Brain microvascular endothelial cell (primary cell): ENCODE measurements at regions not wholly inside any gene's neighbourhood (a gene's known extent, or its start where the extent isn't known, plus 50 kb on each side); places are given as distances from the start of the nearest gene placed in this dataset.

Source experiments
- DNase-seq: peaks from one replicate; pipeline ENCODE4 v3.0.0-alpha.2; 2020
- H3K27ac ChIP-seq: fragments of 250-450 bp; sonication (Bioruptor Pico); 2 replicates; pipeline ENCODE4 v1.5.1; 2020; ENCODE audit warnings: mild to moderate bottlenecking, moderate library complexity
- H3K27me3 ChIP-seq: fragments of 250-450 bp; sonication (Bioruptor Pico); replicated peaks from 2 replicates; pipeline ENCODE4 v1.5.1; 2020; ENCODE audit warnings: mild to moderate bottlenecking
- H3K36me3 ChIP-seq: fragments of 250-450 bp; sonication (Bioruptor Pico); replicated peaks from 2 replicates; pipeline ENCODE4 v1.5.1; 2020; ENCODE audit warnings: mild to moderate bottlenecking
- H3K4me3 ChIP-seq: 2 replicates; pipeline ENCODE4 v1.5.1; 2011; ENCODE audit warnings: low read depth, mild to moderate bottlenecking, control low read depth, low read length, moderate library complexity
- in situ Hi-C: cut with HindIII; loops from 2 replicates; pipeline ENCODE4 v1.10.0; 2017; ENCODE audit warnings: low sequenced_read_pairs, low pct_ligation_motif_present
- TF ChIP-seq, protein P1 (sequence below): IDR thresholded peaks from 2 replicates; pipeline ENCODE4 v1.5.1; 2011; ENCODE audit warnings: low read depth, mild to moderate bottlenecking, moderate library complexity, low read length, control low read depth, inconsistent platforms; ENCODE audit errors: missing control alignments

DNA sequence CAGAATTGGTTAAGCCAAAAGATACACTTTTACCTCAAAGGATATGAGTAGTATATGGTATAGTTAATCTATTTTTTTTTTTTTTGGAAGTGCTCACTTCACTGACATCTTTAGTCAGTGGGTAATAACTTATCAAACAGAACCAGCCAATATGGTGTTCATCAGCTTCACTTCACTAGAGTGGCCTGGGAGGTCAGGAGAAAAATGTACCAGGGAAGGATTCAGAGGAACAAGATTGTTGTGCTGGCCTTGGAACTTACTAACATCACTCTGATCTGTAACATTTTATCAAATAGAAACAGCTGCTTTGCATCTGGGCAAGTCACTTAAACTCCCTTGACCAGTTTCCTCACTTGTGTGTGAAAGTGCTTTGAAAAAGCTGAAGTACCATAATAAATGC lies 962.7 kb downstream of the BCL11A start:
- Histone ChIP-seq H3K27me3 (no peaks in the 10 kb centered on the region), H3K36me3 (no peaks in the 10 kb centered on the region), H3K27ac (no peak overlapping the region), H3K4me3 (no peak overlapping the region)
- no peak for DNase-seq
- in situ Hi-C loops = no loop called here
- TF ChIP-seq, protein P1, sequence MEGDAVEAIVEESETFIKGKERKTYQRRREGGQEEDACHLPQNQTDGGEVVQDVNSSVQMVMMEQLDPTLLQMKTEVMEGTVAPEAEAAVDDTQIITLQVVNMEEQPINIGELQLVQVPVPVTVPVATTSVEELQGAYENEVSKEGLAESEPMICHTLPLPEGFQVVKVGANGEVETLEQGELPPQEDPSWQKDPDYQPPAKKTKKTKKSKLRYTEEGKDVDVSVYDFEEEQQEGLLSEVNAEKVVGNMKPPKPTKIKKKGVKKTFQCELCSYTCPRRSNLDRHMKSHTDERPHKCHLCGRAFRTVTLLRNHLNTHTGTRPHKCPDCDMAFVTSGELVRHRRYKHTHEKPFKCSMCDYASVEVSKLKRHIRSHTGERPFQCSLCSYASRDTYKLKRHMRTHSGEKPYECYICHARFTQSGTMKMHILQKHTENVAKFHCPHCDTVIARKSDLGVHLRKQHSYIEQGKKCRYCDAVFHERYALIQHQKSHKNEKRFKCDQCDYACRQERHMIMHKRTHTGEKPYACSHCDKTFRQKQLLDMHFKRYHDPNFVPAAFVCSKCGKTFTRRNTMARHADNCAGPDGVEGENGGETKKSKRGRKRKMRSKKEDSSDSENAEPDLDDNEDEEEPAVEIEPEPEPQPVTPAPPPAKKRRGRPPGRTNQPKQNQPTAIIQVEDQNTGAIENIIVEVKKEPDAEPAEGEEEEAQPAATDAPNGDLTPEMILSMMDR = no peak

DNA sequence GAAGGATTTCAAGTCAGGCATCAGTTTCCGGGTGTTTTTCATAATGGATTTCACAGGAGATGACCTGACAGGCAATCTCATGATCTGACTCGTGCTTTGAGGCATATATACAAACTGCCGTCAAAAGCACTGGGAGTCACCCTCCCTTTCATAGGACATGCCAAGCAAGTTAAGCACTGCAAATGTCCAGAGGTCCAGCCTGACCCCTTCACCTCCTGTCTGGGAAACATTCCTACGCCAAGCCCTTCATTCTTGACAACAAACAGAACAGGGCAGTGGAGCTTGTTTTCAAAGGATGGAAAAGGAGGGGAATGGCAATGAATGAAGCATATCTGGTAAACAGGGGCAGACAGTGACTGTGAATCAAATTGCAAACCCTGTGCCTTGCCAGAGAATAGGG lies 963.6 kb downstream of the BCL11A start:
- no peaks in the 10 kb centered on the region for H3K27me3 ChIP-seq
- H3K4me3 ChIP-seq = no peak overlapping the region
- no peak overlapping the region for H3K27ac ChIP-seq
- no peaks in the 10 kb centered on the region for H3K36me3 ChIP-seq
- in situ Hi-C loops = no loop called here
- TF ChIP-seq, protein P1 = no peak
- DNase-seq = no peak

DNA sequence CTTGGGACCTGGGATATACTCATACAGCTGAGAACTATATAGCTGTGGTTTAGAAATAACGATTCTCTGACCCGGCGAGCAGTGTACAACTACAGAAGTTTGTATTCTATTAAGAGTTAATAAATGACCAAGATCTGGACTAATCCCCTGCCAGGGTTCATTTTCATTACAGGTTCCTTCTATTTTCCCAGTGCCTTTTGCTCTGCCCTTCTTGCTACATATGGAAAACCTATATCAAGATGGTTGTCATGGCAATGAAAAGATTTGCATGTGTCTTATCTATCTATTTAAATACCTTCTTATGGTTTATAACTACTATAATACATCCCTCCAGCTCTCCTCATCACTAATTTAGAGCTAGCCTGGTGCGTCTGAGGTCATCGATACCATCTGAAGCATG lies 965.2 kb downstream of the BCL11A start:
- TF ChIP-seq, protein P1 = no peak
- DNase-seq = no peak
- H3K36me3 ChIP-seq = no peaks in the 10 kb centered on the region
- no peak overlapping the region for H3K27ac ChIP-seq
- in situ Hi-C loops = no loop called here
- H3K4me3 ChIP-seq = no peak overlapping the region
- H3K27me3 ChIP-seq = no peaks in the 10 kb centered on the region

DNA sequence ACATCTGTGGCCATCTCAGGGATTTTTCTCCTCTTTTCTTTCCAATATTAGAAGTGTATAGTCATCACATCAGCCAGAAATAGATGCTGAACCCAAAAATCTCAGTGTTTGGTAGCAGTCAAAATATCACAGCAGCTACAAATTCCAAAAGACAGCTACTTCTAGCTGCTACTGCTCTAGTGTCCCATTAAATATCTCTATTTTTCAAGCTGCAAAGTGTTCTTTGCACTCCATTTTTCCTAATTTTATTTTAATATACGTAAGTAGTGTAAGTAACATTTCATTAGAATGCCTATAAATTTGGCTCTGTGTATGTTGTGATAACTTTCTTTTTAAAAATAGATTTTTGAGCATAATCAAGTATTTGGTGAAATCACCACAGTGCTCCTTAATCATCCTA lies 967.3 kb downstream of the BCL11A start:
- H3K27me3 ChIP-seq = no peaks in the 10 kb centered on the region
- in situ Hi-C loops = no loop called here
- H3K36me3 ChIP-seq = no peaks in the 10 kb centered on the region
- H3K4me3 ChIP-seq = no peak overlapping the region
- no peak overlapping the region for H3K27ac ChIP-seq
- TF ChIP-seq, protein P1 = no peak
- no peak for DNase-seq

DNA sequence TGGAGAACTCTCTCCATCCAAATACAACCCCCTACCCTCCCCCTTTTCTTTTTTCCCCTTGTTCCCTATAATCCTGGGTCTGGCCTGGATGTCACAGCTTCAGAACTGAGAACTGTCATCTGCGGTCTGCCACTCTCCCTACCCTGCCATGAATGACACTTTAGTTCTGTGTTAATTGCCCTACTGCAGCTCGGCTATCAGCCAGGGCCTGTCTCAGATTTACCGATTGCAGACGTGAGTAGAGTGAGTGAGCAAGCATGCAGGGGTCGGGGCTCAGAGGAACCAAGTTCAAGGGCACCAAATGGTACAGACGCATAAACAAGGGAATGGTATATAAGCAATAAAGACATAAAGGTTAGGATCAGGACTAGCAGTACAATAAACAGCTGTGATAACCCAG lies 967.8 kb downstream of the BCL11A start:
- H3K27me3 ChIP-seq = no peaks in the 10 kb centered on the region
- TF ChIP-seq, protein P1 = no peak
- no peak overlapping the region for H3K4me3 ChIP-seq
- in situ Hi-C loops = no loop called here
- no peak for DNase-seq
- no peaks in the 10 kb centered on the region for H3K36me3 ChIP-seq
- no peak overlapping the region for H3K27ac ChIP-seq

DNA sequence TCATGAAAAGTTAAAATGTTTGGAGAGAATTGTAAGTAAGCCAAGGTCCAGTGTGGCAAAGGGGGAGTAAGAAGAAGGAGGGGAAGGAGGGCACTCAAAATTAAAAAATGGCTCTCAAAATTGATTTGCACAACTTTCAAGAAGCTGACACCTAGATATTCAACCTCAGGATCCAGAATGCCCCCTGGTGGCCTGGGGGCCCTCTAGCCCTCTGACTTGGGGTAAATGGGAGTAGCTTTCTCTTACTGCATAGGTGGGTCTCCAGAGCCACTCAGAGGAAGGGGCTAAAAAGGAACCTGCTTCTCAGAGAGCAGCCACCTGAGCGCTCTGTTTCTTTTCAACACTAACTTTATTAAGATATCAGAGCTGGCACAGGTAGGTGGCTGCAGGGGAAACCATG lies 968.5 kb downstream of the BCL11A start:
- in situ Hi-C loops = no loop called here
- Histone ChIP-seq H3K27ac (no peak overlapping the region), H3K27me3 (no peaks in the 10 kb centered on the region), H3K4me3 (no peak overlapping the region), H3K36me3 (no peaks in the 10 kb centered on the region)
- no peak for DNase-seq
- TF ChIP-seq, protein P1 = no peak
